ENCODE measurements at regions not wholly inside any gene's neighbourhood (a gene's known extent, or its start where the extent isn't known, plus 50 kb on each side); places are given as distances from the start of the nearest gene placed in this dataset.

GRCh38 chr5:36765876-36766275 is 110.7 kb upstream of the NIPBL start:
- TF ChIP-seq POLR2A (IDR thresholded peaks at IDR 0.05; ENCODE audit: low read depth, low read length) = no peak
- no peak for TF ChIP-seq POLR2AphosphoS5 (IDR thresholded peaks at IDR 0.05; ENCODE audit: low read depth, low read length)
- TF ChIP-seq TAF1 (IDR thresholded peaks at IDR 0.05; ENCODE audit: borderline replicate concordance, low read depth, low read length) = no peak

Measured in GM12892 (cell line).